Liver (tissue), 3 donors: ENCODE measurements at regions not wholly inside any gene's neighbourhood (a gene's known extent, or its start where the extent isn't known, plus 50 kb on each side); places are given as distances from the start of the nearest gene placed in this dataset.
A peak's percentile ranks its signal among the peaks of the same experiment; 100 is the strongest.

Experiments
- EGR1 ChIP-seq, 2 donors: IDR thresholded peaks; 2 replicates each; pipeline ENCODE4 v1.6.1; 2016 to 2018; ENCODE audit warnings: antibody characterized with exemption in 2 of 2, low read depth in 2 of 2
- GABPA ChIP-seq, 2 donors: IDR thresholded peaks in 1 of 2; conservative IDR thresholded peaks in 1 of 2; 2 replicates each; pipeline ENCODE4 v1.6.1; 2016; ENCODE audit warnings: antibody characterized with exemption in 2 of 2, mild to moderate bottlenecking in 1 of 2, moderate library complexity in 1 of 2
- HNF4G ChIP-seq: IDR thresholded peaks from 2 replicates; pipeline ENCODE4 v1.6.1; 2016; ENCODE audit warnings: antibody characterized with exemption
- SP1 ChIP-seq: IDR thresholded peaks from 2 replicates; pipeline ENCODE4 v1.6.1; 2018; ENCODE audit warnings: antibody characterized with exemption, mild to moderate bottlenecking
- TF ChIP-seq, protein P1 (sequence below): IDR thresholded peaks from 2 replicates; pipeline ENCODE4 v1.6.1; 2016; ENCODE audit warnings: antibody characterized with exemption
- TF ChIP-seq, protein P2 (sequence below): fragments of 150-350 bp; IDR thresholded peaks from 2 replicates; pipeline ENCODE4 v1.5.1; 2017; ENCODE audit warnings: improper control_type of control experiment, low read depth, low read length; ENCODE audit not compliant: missing input control
- TF ChIP-seq, protein P3 (sequence below): IDR thresholded peaks from 2 replicates; pipeline ENCODE4 v1.6.1; 2016; ENCODE audit warnings: antibody characterized with exemption, mild to moderate bottlenecking
- donor health status: healthy.
- donor health status: healthy.

DNA sequence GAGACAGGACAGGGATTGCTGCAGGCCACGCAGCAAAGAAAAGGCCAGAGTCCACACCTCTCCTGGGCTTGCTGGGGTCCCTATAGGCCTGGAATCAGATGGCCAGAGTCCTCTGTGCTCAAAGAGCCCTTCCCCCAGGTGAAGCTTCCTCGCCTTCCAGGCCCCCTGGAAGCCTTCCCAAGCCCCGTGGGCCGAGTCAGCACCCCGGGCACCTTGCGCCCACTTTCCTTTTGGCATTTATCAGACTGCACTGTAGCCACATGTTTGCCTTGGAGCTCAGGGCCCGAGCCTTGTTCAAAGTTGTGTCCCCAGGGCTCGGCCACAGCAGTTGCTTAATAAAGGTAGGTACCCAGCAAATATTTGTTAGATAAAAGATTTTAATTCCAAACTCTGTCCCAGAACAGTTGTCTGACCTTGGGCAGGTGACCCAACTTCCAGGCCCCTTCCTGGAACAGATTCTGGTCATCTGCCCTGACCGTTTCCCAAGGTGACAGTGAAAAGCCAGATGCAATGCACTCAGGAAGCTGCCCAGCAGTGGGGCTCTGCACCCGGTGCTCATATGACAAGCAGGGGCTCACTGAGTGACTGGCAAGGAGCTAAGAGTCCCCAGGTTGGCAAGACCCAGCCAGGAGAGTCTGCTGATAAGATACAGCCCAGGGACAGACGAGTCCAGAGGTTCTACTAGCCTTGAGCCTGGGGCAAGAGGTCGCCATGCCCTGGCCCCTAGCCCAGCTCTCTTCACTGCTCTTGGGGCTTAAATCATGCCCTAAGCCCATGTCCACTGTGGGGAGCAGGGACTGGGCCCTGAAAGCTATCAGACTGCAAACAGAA, 81.2 kb downstream of the PITPNM2 start:
- TF ChIP-seq GABPA (IDR thresholded peaks at IDR 0.05 in 1 of 2, conservative IDR thresholded peaks at IDR 0.05 in 1 of 2) (no peak), SP1 (peak; percentile 92), HNF4G (peak; percentile 89), EGR1 (IDR thresholded peaks at IDR 0.05; ENCODE audit: low read depth in 2 of 2) (peak in 1 of 2 donors; percentile 61)
- TF ChIP-seq, protein P1, sequence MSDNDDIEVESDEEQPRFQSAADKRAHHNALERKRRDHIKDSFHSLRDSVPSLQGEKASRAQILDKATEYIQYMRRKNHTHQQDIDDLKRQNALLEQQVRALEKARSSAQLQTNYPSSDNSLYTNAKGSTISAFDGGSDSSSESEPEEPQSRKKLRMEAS: peak; percentile 49
- TF ChIP-seq, protein P2, sequence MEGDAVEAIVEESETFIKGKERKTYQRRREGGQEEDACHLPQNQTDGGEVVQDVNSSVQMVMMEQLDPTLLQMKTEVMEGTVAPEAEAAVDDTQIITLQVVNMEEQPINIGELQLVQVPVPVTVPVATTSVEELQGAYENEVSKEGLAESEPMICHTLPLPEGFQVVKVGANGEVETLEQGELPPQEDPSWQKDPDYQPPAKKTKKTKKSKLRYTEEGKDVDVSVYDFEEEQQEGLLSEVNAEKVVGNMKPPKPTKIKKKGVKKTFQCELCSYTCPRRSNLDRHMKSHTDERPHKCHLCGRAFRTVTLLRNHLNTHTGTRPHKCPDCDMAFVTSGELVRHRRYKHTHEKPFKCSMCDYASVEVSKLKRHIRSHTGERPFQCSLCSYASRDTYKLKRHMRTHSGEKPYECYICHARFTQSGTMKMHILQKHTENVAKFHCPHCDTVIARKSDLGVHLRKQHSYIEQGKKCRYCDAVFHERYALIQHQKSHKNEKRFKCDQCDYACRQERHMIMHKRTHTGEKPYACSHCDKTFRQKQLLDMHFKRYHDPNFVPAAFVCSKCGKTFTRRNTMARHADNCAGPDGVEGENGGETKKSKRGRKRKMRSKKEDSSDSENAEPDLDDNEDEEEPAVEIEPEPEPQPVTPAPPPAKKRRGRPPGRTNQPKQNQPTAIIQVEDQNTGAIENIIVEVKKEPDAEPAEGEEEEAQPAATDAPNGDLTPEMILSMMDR: no peak
- TF ChIP-seq, protein P3, sequence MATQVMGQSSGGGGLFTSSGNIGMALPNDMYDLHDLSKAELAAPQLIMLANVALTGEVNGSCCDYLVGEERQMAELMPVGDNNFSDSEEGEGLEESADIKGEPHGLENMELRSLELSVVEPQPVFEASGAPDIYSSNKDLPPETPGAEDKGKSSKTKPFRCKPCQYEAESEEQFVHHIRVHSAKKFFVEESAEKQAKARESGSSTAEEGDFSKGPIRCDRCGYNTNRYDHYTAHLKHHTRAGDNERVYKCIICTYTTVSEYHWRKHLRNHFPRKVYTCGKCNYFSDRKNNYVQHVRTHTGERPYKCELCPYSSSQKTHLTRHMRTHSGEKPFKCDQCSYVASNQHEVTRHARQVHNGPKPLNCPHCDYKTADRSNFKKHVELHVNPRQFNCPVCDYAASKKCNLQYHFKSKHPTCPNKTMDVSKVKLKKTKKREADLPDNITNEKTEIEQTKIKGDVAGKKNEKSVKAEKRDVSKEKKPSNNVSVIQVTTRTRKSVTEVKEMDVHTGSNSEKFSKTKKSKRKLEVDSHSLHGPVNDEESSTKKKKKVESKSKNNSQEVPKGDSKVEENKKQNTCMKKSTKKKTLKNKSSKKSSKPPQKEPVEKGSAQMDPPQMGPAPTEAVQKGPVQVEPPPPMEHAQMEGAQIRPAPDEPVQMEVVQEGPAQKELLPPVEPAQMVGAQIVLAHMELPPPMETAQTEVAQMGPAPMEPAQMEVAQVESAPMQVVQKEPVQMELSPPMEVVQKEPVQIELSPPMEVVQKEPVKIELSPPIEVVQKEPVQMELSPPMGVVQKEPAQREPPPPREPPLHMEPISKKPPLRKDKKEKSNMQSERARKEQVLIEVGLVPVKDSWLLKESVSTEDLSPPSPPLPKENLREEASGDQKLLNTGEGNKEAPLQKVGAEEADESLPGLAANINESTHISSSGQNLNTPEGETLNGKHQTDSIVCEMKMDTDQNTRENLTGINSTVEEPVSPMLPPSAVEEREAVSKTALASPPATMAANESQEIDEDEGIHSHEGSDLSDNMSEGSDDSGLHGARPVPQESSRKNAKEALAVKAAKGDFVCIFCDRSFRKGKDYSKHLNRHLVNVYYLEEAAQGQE: peak; percentile 13
